Suprapubic skin (tissue), 4 donors: ENCODE measurements at regions not wholly inside any gene's neighbourhood (a gene's known extent, or its start where the extent isn't known, plus 50 kb on each side); places are given as distances from the start of the nearest gene placed in this dataset.

Experiments
- DNase-seq, 2 donors: peaks; one replicate each; pipeline ENCODE4 v3.0.0-alpha.2; 2019; ENCODE audit warnings: low spot score in 2 of 2
- H3K27ac ChIP-seq: fragments of 200-600 bp; sonication (generic); one replicate; pipeline ENCODE4 v1.5.1; 2019
- H3K27me3 ChIP-seq: fragments of 200-600 bp; sonication (generic); one replicate; pipeline ENCODE4 v1.5.1; 2019
- H3K36me3 ChIP-seq: fragments of 200-600 bp; sonication (generic); one replicate; pipeline ENCODE4 v1.5.1; 2019
- H3K4me1 ChIP-seq: fragments of 200-600 bp; sonication (generic); one replicate; pipeline ENCODE4 v1.5.1; 2019
- H3K4me3 ChIP-seq: fragments of 200-600 bp; sonication (generic); one replicate; pipeline ENCODE4 v1.5.1; 2019; ENCODE audit warnings: mild to moderate bottlenecking
- H3K9me3 ChIP-seq: fragments of 200-600 bp; sonication (generic); one replicate; pipeline ENCODE4 v1.5.1; 2019
- CTCF ChIP-seq, 2 donors: fragments of 200-600 bp in 1 of 2; fragments of 450-650 bp in 1 of 2; sonication (generic) in 1 of 2; IDR thresholded peaks; one replicate each; pipeline ENCODE4 v1.5.1; 2016 to 2019; ENCODE audit warnings: antibody characterized with exemption in 2 of 2, mild to moderate bottlenecking in 1 of 2, moderate library complexity in 1 of 2
- EP300 ChIP-seq: sonication (generic); formaldehyde crosslinking; IDR thresholded peaks from one replicate; pipeline ENCODE4 v1.6.1; 2017; ENCODE audit warnings: antibody characterized with exemption
- POLR2A ChIP-seq, 2 donors: fragments of 450-650 bp; IDR thresholded peaks; one replicate each; pipeline ENCODE4 v1.6.1; 2017; ENCODE audit warnings: antibody characterized with exemption in 2 of 2, mild to moderate bottlenecking in 2 of 2, moderate library complexity in 2 of 2
- POLR2AphosphoS5 ChIP-seq, 3 donors: sonication (generic); formaldehyde crosslinking; IDR thresholded peaks; one replicate each; pipeline ENCODE4 v1.6.1; 2017; ENCODE audit warnings: antibody characterized with exemption in 3 of 3
- WGBS: methylation state at CpG from one replicate; pipeline ENCODE4 v1.1.5; 2018; 5-methylcytosine and 5-hydroxymethylcytosine counted together

- WGBS: 38% methylated on average over 1 of the region's 1 CpG
Observed at GRCh38 chr3:23103764-23104163, 99.4 kb upstream of the UBE2E2 start.

GRCh38 chr3:23105048-23105447, 98.1 kb upstream of the UBE2E2 start:
- Histone ChIP-seq H3K4me1 (no peaks in the 10 kb centered on the region), H3K4me3 (no peak overlapping the region), H3K27ac (no peak overlapping the region), H3K9me3 (no peaks in the 10 kb centered on the region), H3K36me3 (no peaks in the 10 kb centered on the region), H3K27me3 (no peaks in the 10 kb centered on the region)
- no peak for DNase-seq
- TF ChIP-seq EP300: no peak
- no peak for TF ChIP-seq POLR2A (IDR thresholded peaks at IDR 0.05)
- no peak for TF ChIP-seq CTCF (IDR thresholded peaks at IDR 0.05)
- TF ChIP-seq POLR2AphosphoS5 (IDR thresholded peaks at IDR 0.05): no peak

More at GRCh38 chr3:23103764-23104163, 99.4 kb upstream of the UBE2E2 start:
- DNase-seq: no peak
- H3K4me3 ChIP-seq: no peak overlapping the region
- no peaks in the 10 kb centered on the region for H3K4me1 ChIP-seq
- no peaks in the 10 kb centered on the region for H3K36me3 ChIP-seq
- no peaks in the 10 kb centered on the region for H3K27me3 ChIP-seq
- H3K27ac ChIP-seq: no peak overlapping the region
- no peaks in the 10 kb centered on the region for H3K9me3 ChIP-seq
- TF ChIP-seq CTCF (IDR thresholded peaks at IDR 0.05): no peak
- TF ChIP-seq POLR2A (IDR thresholded peaks at IDR 0.05): no peak
- TF ChIP-seq EP300: no peak
- no peak for TF ChIP-seq POLR2AphosphoS5 (IDR thresholded peaks at IDR 0.05)

GRCh38 chr3:23106666-23107065, 96.5 kb upstream of the UBE2E2 start:
- WGBS: 87% methylated on average over 3 of the region's 3 CpGs
- no peaks in the 10 kb centered on the region for H3K36me3 ChIP-seq
- TF ChIP-seq POLR2AphosphoS5 (IDR thresholded peaks at IDR 0.05) (no peak), CTCF (IDR thresholded peaks at IDR 0.05) (no peak), POLR2A (IDR thresholded peaks at IDR 0.05) (no peak)
- H3K4me1 ChIP-seq: no peaks in the 10 kb centered on the region
- DNase-seq: no peak
- no peak overlapping the region for H3K27ac ChIP-seq
- no peak overlapping the region for H3K4me3 ChIP-seq
- no peaks in the 10 kb centered on the region for H3K9me3 ChIP-seq
- no peaks in the 10 kb centered on the region for H3K27me3 ChIP-seq

GRCh38 chr3:23107221-23107620, 95.9 kb upstream of the UBE2E2 start:
- Histone ChIP-seq H3K9me3 (no peaks in the 10 kb centered on the region), H3K27me3 (no peaks in the 10 kb centered on the region), H3K27ac (no peak overlapping the region), H3K36me3 (no peaks in the 10 kb centered on the region), H3K4me1 (no peaks in the 10 kb centered on the region), H3K4me3 (no peak overlapping the region)
- no peak for DNase-seq
- no peak for TF ChIP-seq EP300
- no peak for TF ChIP-seq CTCF (IDR thresholded peaks at IDR 0.05)

- no peak overlapping the region for H3K4me3 ChIP-seq
- H3K4me1 ChIP-seq: peaks cover 10% of the 10 kb centered on the region
- H3K27me3 ChIP-seq: no peaks in the 10 kb centered on the region
- no peak overlapping the region for H3K27ac ChIP-seq
- DNase-seq: no peak
- TF ChIP-seq CTCF (IDR thresholded peaks at IDR 0.05): no peak
- no peak for TF ChIP-seq EP300
- TF ChIP-seq POLR2AphosphoS5 (IDR thresholded peaks at IDR 0.05): no peak
- TF ChIP-seq POLR2A (IDR thresholded peaks at IDR 0.05): no peak
- no peaks in the 10 kb centered on the region for H3K9me3 ChIP-seq
- H3K36me3 ChIP-seq: no peaks in the 10 kb centered on the region
- WGBS: 88% methylated on average over 3 of the region's 3 CpGs
Observed at GRCh38 chr3:23108451-23109057, 94.6 kb upstream of the UBE2E2 start.
